ENCODE measurements at regions not wholly inside any gene's neighbourhood (a gene's known extent, or its start where the extent isn't known, plus 50 kb on each side); places are given as distances from the start of the nearest gene placed in this dataset.

- DNase-seq, result no peak
Measured at GRCh38 chr3:11089931-11090330, 64.4 kb upstream of the HRH1 start.

GRCh38 chr3:11090551-11090950, 63.7 kb upstream of the HRH1 start:
- no peak for DNase-seq

- no peak for DNase-seq
Measured at GRCh38 chr3:11091088-11091590, 63.2 kb upstream of the HRH1 start.

GRCh38 chr3:11091791-11092190, 62.5 kb upstream of the HRH1 start:
- no peak for DNase-seq

GRCh38 chr3:11093823-11094340, 60.4 kb upstream of the HRH1 start:
- DNase-seq, result no peak

- DNase-seq, result no peak
Measured at GRCh38 chr3:11095932-11096265, 58.4 kb upstream of the HRH1 start.

GRCh38 chr3:11096266-11097139, 57.8 kb upstream of the HRH1 start:
- peak; percentile 75 for DNase-seq

- DNase-seq, result no peak
Measured at GRCh38 chr3:11099306-11099705, 55.0 kb upstream of the HRH1 start.
